PC-3 (cell line): ENCODE measurements at regions not wholly inside any gene's neighbourhood (a gene's known extent, or its start where the extent isn't known, plus 50 kb on each side); places are given as distances from the start of the nearest gene placed in this dataset.

Experiments
- ATAC-seq: fragments of 200-7000 bp; cut with Tn5 transposase; 2 replicates; pipeline ENCODE4 v1.9.1; 2020; ENCODE audit warnings: mild to moderate bottlenecking, moderate library complexity
- BruUV-seq: library from RNA; stranded (reverse); fragments of 400-500 nt; replicated peaks from 2 replicates; lab custom pipeline; 2021; lab: Mats Ljungman, UMichigan
- CTCF ChIA-PET: fragments of 300-600 bp; sonication (Branson Sonifier 250); formaldehyde crosslinking; loops from one replicate; lab custom pipeline; 2022; ENCODE audit warnings: antibody characterized with exemption; lab: Charles Lee
- POLR2A ChIA-PET: fragments of 300-600 bp; sonication (Branson Sonifier 250); formaldehyde crosslinking; loops from one replicate; lab custom pipeline; 2022; ENCODE audit warnings: antibody characterized with exemption; ENCODE audit not compliant: unreplicated experiment; lab: Charles Lee
- DNase-seq: peaks from one replicate; pipeline ENCODE4 v3.0.0-alpha.2; 2015
- H2AFZ ChIP-seq: fragments of 300-600 bp; sonication (generic); 2 replicates; pipeline ENCODE4 v1.6.0; 2016; ENCODE audit warnings: antibody characterized with exemption, low read length
- H3F3A ChIP-seq: fragments of 300-600 bp; sonication (generic); one replicate; pipeline ENCODE4 v1.6.0; 2017; ENCODE audit warnings: antibody characterized with exemption, low read length, control low read depth, mild to moderate bottlenecking; ENCODE audit not compliant: unreplicated experiment
- H3K27ac ChIP-seq: fragments of 300-600 bp; sonication (generic); 2 replicates; pipeline ENCODE4 v1.5.1; 2016; ENCODE audit warnings: mild to moderate bottlenecking, low read length
- H3K27me3 ChIP-seq: fragments of 300-600 bp; sonication (generic); 2 replicates; pipeline ENCODE4 v1.6.1; 2016; ENCODE audit warnings: low read length, mixed read lengths
- H3K36me3 ChIP-seq: fragments of 300-600 bp; sonication (generic); 2 replicates; pipeline ENCODE4 v1.6.1; 2016; ENCODE audit warnings: low read depth, mixed run types, low read length, mixed read lengths
- H3K4me1 ChIP-seq: fragments of 300-600 bp; sonication (generic); 2 replicates; pipeline ENCODE4 v1.5.1; 2016; ENCODE audit warnings: low read length; ENCODE audit not compliant: insufficient read depth
- H3K4me2 ChIP-seq: fragments of 300-600 bp; sonication (generic); 2 replicates; pipeline ENCODE4 v1.6.0; 2016; ENCODE audit warnings: low read length
- H3K4me3 ChIP-seq: fragments of 300-600 bp; sonication (generic); 2 replicates; pipeline ENCODE4 v1.5.1; 2016; ENCODE audit warnings: mild to moderate bottlenecking, low read length, mixed read lengths
- H3K79me2 ChIP-seq: fragments of 300-600 bp; sonication (generic); 2 replicates; pipeline ENCODE4 v1.6.1; 2017; ENCODE audit warnings: low read length, mixed read lengths
- H3K9ac ChIP-seq: fragments of 300-600 bp; sonication (generic); 2 replicates; pipeline ENCODE4 v1.6.0; 2016; ENCODE audit warnings: mild to moderate bottlenecking, low read length
- H3K9me2 ChIP-seq: fragments of 300-600 bp; sonication (generic); replicated peaks from 2 replicates; pipeline ENCODE4 v1.6.1; 2016; ENCODE audit warnings: mixed run types, low read length, mixed read lengths
- H3K9me3 ChIP-seq: fragments of 300-600 bp; sonication (generic); 2 replicates; pipeline ENCODE4 v1.6.1; 2016; ENCODE audit warnings: low read length, mixed read lengths
- H4K20me1 ChIP-seq: fragments of 300-600 bp; sonication (generic); 2 replicates; pipeline ENCODE4 v1.6.1; 2016; ENCODE audit warnings: low read length, mixed read lengths
- EZH2 ChIP-seq: fragments of 300-600 bp; sonication (generic); IDR thresholded peaks from one replicate; pipeline ENCODE4 v1.6.1; 2017; ENCODE audit warnings: antibody characterized with exemption, mild to moderate bottlenecking, low read length; ENCODE audit not compliant: unreplicated experiment
- EZH2phosphoT487 ChIP-seq: fragments of 300-600 bp; sonication (generic); IDR thresholded peaks from 2 replicates; pipeline ENCODE4 v1.6.1; 2018; ENCODE audit warnings: mild to moderate bottlenecking, antibody characterized with exemption, low read length, borderline replicate concordance
- intact Hi-C: fragments of 100-400 bp; cut with micrococcal nuclease; formaldehyde crosslinking; loops from 2 replicates; pipeline ENCODE4 v1.9.0; 2023
- TF ChIP-seq, protein P1 (sequence below): fragments of 300-600 bp; sonication (generic); conservative IDR thresholded peaks from 2 replicates; pipeline ENCODE4 v1.5.1; 2017; ENCODE audit warnings: antibody characterized with exemption, low read depth, mild to moderate bottlenecking, low read length

DNA sequence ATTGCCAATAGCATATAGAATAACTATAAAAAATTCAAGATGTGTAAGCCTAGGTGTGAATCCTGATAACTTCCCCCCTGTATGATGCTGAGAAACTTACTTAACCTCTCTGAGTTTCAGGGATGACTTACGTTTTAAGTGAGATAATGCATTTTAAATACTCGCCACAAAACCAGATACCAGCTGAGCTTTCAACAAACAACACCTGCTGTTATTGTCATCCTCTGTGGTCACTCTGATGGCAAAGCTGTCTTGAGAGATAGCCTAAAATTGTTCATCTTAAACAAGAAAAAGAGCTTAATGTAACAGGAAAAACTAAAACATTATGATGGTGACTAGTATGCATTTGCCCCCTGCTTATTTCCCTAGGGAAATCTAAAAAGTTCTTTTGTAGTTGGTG lies 131.5 kb downstream of the RAD51AP2 start:
- Histone ChIP-seq H3K9ac (no peak overlapping the region), H3K27me3 (no peaks in the 10 kb centered on the region), H3K27ac (no peak overlapping the region), H3F3A (no peaks in the 10 kb centered on the region), H3K79me2 (no peaks in the 10 kb centered on the region), H3K4me3 (no peak overlapping the region), H3K4me1 (no peaks in the 10 kb centered on the region), H3K9me3 (peaks cover 3% of the 10 kb centered on the region; the same call in 1 of the 2 replicates), H3K9me2 (no peaks in the 10 kb centered on the region), H2AFZ (no peak overlapping the region), H3K36me3 (no peaks in the 10 kb centered on the region), H4K20me1 (no peaks in the 10 kb centered on the region), H3K4me2 (no peak overlapping the region)
- intact Hi-C loops, result no loop called here
- DNase-seq (no peak), ATAC-seq (no peak)
- BruUV-seq, result no TSS peak
- ChIA-PET POLR2A (no interaction called here), CTCF (no interaction called here)
- TF ChIP-seq EZH2phosphoT487 (no peak), EZH2 (no peak)
- TF ChIP-seq, protein P1, sequence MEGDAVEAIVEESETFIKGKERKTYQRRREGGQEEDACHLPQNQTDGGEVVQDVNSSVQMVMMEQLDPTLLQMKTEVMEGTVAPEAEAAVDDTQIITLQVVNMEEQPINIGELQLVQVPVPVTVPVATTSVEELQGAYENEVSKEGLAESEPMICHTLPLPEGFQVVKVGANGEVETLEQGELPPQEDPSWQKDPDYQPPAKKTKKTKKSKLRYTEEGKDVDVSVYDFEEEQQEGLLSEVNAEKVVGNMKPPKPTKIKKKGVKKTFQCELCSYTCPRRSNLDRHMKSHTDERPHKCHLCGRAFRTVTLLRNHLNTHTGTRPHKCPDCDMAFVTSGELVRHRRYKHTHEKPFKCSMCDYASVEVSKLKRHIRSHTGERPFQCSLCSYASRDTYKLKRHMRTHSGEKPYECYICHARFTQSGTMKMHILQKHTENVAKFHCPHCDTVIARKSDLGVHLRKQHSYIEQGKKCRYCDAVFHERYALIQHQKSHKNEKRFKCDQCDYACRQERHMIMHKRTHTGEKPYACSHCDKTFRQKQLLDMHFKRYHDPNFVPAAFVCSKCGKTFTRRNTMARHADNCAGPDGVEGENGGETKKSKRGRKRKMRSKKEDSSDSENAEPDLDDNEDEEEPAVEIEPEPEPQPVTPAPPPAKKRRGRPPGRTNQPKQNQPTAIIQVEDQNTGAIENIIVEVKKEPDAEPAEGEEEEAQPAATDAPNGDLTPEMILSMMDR, result no peak

DNA sequence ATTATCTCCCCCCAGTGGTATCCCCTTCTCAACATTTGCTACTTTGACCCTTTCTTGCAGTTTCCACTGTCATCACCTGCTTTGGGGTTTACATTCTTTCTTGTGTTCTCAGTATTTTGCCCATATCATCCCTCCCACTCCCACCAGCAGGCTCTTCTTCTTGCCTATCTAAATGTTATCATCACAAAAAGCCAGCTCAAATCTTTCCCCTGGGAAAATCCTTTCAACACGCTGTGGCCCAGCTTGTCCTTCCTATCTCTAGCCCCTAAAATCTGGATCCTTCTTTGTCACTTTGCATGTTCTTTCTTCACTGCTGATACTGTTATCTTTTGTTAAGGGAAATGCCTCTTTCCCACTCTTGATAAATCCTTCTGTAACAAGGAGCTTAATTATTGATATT lies 138.2 kb downstream of the RAD51AP2 start:
- Histone ChIP-seq H3K4me3 (no peak overlapping the region), H3K27me3 (peaks cover 5% of the 10 kb centered on the region; the same call in 1 of the 2 replicates), H3K9me3 (no peaks in the 10 kb centered on the region), H2AFZ (no peak overlapping the region), H3K9ac (no peak overlapping the region), H3K36me3 (no peaks in the 10 kb centered on the region), H3K27ac (no peak overlapping the region), H3K9me2 (no peaks in the 10 kb centered on the region), H3K4me2 (no peak overlapping the region), H3K79me2 (no peaks in the 10 kb centered on the region), H3K4me1 (no peaks in the 10 kb centered on the region), H4K20me1 (no peaks in the 10 kb centered on the region), H3F3A (no peaks in the 10 kb centered on the region)
- CTCF ChIA-PET, result no interaction called here
- intact Hi-C loops, result no loop called here
- ATAC-seq, result no peak
- BruUV-seq, result no TSS peak
- no peak for DNase-seq
- TF ChIP-seq, protein P1, result no peak
- no peak for TF ChIP-seq EZH2
- TF ChIP-seq EZH2phosphoT487, result no peak
- POLR2A ChIA-PET, result no interaction called here

DNA sequence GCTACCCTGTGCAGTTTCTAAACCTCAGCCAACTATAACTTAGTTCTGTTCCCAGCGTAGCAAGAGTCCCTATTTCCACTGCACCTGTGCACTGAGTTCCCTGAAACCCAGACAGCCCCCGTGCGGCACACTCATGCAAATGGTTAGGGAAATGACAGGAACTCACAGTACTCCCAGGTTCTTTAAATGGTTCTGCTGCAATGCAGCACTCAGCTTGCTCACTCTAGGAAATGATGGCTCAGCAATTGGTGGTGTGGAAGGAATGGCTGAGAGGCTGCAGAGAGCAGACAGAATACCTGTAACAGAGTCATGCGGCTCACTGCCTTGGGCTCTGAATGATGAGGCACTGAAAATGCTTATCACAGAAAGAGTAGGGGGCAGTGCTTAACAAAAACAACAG lies 143.0 kb downstream of the RAD51AP2 start:
- H3K4me2 ChIP-seq, result no peak overlapping the region
- POLR2A ChIA-PET, result no interaction called here
- ATAC-seq, result no peak

More for the DNA sequence above, 143.0 kb downstream of the RAD51AP2 start:
- Histone ChIP-seq H3K4me1 (no peaks in the 10 kb centered on the region), H3K4me3 (no peak overlapping the region), H3K27ac (no peak overlapping the region), H3K9me2 (no peaks in the 10 kb centered on the region), H3K9me3 (no peaks in the 10 kb centered on the region), H3F3A (no peaks in the 10 kb centered on the region), H2AFZ (no peak overlapping the region), H3K79me2 (no peaks in the 10 kb centered on the region), H3K27me3 (peaks cover 5% of the 10 kb centered on the region; the same call in 1 of the 2 replicates), H3K36me3 (no peaks in the 10 kb centered on the region), H3K9ac (no peak overlapping the region), H4K20me1 (no peaks in the 10 kb centered on the region)
- no peak for DNase-seq
- intact Hi-C loops, result no loop called here
- no TSS peak for BruUV-seq
- TF ChIP-seq EZH2phosphoT487, result no peak
- TF ChIP-seq, protein P1, result no peak
- CTCF ChIA-PET, result no interaction called here
